H1 (cell line): ENCODE measurements at regions not wholly inside any gene's neighbourhood (a gene's known extent, or its start where the extent isn't known, plus 50 kb on each side); places are given as distances from the start of the nearest gene placed in this dataset.

Experiments
- CHD1 ChIP-seq: IDR thresholded peaks from 2 replicates; pipeline ENCODE4 v1.6.1; 2012; ENCODE audit warnings: low read depth, low read length, improper control_type of control experiment
- CHD2 ChIP-seq: IDR thresholded peaks from 2 replicates; pipeline ENCODE4 v1.6.1; 2012; ENCODE audit warnings: low read length, improper control_type of control experiment
- CTCF ChIP-seq, 3 experiments: IDR thresholded peaks; 1 replicate in 2 of 3; 2 replicates in 1 of 3; pipeline versions ENCODE4 v1.5.1 to v1.6.1; 2011; ENCODE audit warnings: low read length in 3 of 3, mild to moderate bottlenecking in 3 of 3, inconsistent platforms in 2 of 3, low read depth in 1 of 3, moderate library complexity in 1 of 3; ENCODE audit not compliant: insufficient read depth in 1 of 3; ENCODE audit errors: control extremely low read depth in 1 of 3
- EZH2 ChIP-seq: fragments of 200-600 bp; sonication (generic); IDR thresholded peaks from 2 replicates; pipeline ENCODE4 v1.7.1; 2012; ENCODE audit warnings: low read depth, mild to moderate bottlenecking, moderate library complexity, low read length, inconsistent platforms; ENCODE audit not compliant: severe bottlenecking
- USF2 ChIP-seq: IDR thresholded peaks from 2 replicates; pipeline ENCODE4 v1.6.1; 2011; ENCODE audit warnings: low read length, improper control_type of control experiment

- TF ChIP-seq CTCF (IDR thresholded peaks at IDR 0.05; ENCODE audit: control extremely low read depth in 1 of 3, insufficient read depth in 1 of 3, low read depth in 1 of 3, low read length in 3 of 3) (no peak), EZH2 (no peak), CHD1 (no peak), CHD2 (no peak), USF2 (no peak)
Measured at GRCh38 chr4:83810428-83810827, 274.5 kb downstream of the GPAT3 start.
